Epithelial cell of esophagus (primary cell): ENCODE measurements at regions not wholly inside any gene's neighbourhood (a gene's known extent, or its start where the extent isn't known, plus 50 kb on each side); places are given as distances from the start of the nearest gene placed in this dataset.

Experiments used
- DNase-seq: peaks from one replicate; pipeline ENCODE4 v3.0.0; 2010; ENCODE audit warnings: low read depth
- H3K4me3 ChIP-seq: 2 replicates; pipeline ENCODE4 v1.5.1; 2011; ENCODE audit warnings: mild to moderate bottlenecking, low read length, control low read depth
- CTCF ChIP-seq: IDR thresholded peaks from 2 replicates; pipeline ENCODE4 v1.5.1; 2011; ENCODE audit warnings: low read depth, mild to moderate bottlenecking, low read length, control low read depth, inconsistent platforms; ENCODE audit not compliant: insufficient read depth; ENCODE audit errors: missing control alignments

- no peak overlapping the region for H3K4me3 ChIP-seq
- no peak for DNase-seq
- no peak for TF ChIP-seq CTCF
These were observed 66.6 kb upstream of the ST8SIA2 start for GRCh38 chr15:92327033-92327432.

- no peak for DNase-seq
- H3K4me3 ChIP-seq, result no peak overlapping the region
- no peak for TF ChIP-seq CTCF
These were observed 65.5 kb upstream of the ST8SIA2 start for GRCh38 chr15:92328207-92328606.

GRCh38 chr15:92332125-92332899 is 61.4 kb upstream of the ST8SIA2 start:
- H3K4me3 ChIP-seq, result no peak overlapping the region
- TF ChIP-seq CTCF, result no peak
- no peak for DNase-seq

GRCh38 chr15:92333709-92334108 is 60.0 kb upstream of the ST8SIA2 start:
- DNase-seq, result no peak
- TF ChIP-seq CTCF, result no peak
- no peak overlapping the region for H3K4me3 ChIP-seq

GRCh38 chr15:92336419-92336987 is 57.2 kb upstream of the ST8SIA2 start:
- DNase-seq, result no peak
- no peak overlapping the region for H3K4me3 ChIP-seq
- TF ChIP-seq CTCF, result no peak

GRCh38 chr15:92339361-92339760 is 54.3 kb upstream of the ST8SIA2 start:
- H3K4me3 ChIP-seq, result no peak overlapping the region
- TF ChIP-seq CTCF, result no peak
- DNase-seq, result no peak
